GM23338 (cell line): ENCODE measurements at regions not wholly inside any gene's neighbourhood (a gene's known extent, or its start where the extent isn't known, plus 50 kb on each side); places are given as distances from the start of the nearest gene placed in this dataset.

ENCODE experiments used
- ATAC-seq: fragments of 200-7000 bp; cut with Tn5 transposase; 3 replicates; pipeline ENCODE4 v1.9.1; 2020
- DNase-seq: peaks from one replicate; pipeline ENCODE4 v3.0.0-alpha.2; 2015; ENCODE audit warnings: low spot score
- H2AFZ ChIP-seq: fragments of 200-600 bp; sonication (generic); 2 replicates; pipeline ENCODE4 v1.8.0; 2016; ENCODE audit warnings: antibody characterized with exemption, mild to moderate bottlenecking, moderate library complexity
- H3F3A ChIP-seq: fragments of 200-600 bp; sonication (generic); replicated peaks from 2 replicates; pipeline ENCODE4 v1.8.0; 2017; ENCODE audit warnings: antibody characterized with exemption, mixed run types, low read depth
- H3K27ac ChIP-seq: fragments of 200-600 bp; sonication (generic); 2 replicates; pipeline ENCODE4 v1.6.1; 2016; ENCODE audit warnings: low read depth
- H3K27me3 ChIP-seq: fragments of 200-600 bp; sonication (generic); 2 replicates; pipeline ENCODE4 v1.8.0; 2016; ENCODE audit warnings: mild to moderate bottlenecking, mixed run types, moderate library complexity; ENCODE audit not compliant: insufficient read depth
- H3K36me3 ChIP-seq: fragments of 200-600 bp; sonication (generic); 2 replicates; pipeline ENCODE4 v1.8.0; 2016; ENCODE audit warnings: mild to moderate bottlenecking; ENCODE audit not compliant: insufficient read depth
- H3K4me1 ChIP-seq: fragments of 200-600 bp; sonication (generic); 2 replicates; pipeline ENCODE4 v1.8.0; 2016; ENCODE audit warnings: mild to moderate bottlenecking, moderate library complexity; ENCODE audit not compliant: insufficient read depth
- H3K4me2 ChIP-seq: fragments of 200-600 bp; sonication (generic); 2 replicates; pipeline ENCODE4 v1.7.1; 2017; ENCODE audit warnings: mixed run types
- H3K4me3 ChIP-seq: fragments of 200-600 bp; sonication (generic); 2 replicates; pipeline ENCODE4 v1.6.1; 2016; ENCODE audit warnings: mixed run types
- H3K79me2 ChIP-seq: fragments of 200-600 bp; sonication (generic); replicated peaks from 2 replicates; pipeline ENCODE4 v1.8.0; 2017; ENCODE audit warnings: mild to moderate bottlenecking; ENCODE audit not compliant: insufficient read depth
- H3K9me2 ChIP-seq: fragments of 200-600 bp; sonication (generic); 2 replicates; pipeline ENCODE4 v1.8.0; 2017; ENCODE audit not compliant: insufficient read depth
- H4K20me1 ChIP-seq: fragments of 200-600 bp; sonication (generic); replicated peaks from 2 replicates; pipeline ENCODE4 v1.8.0; 2017; ENCODE audit warnings: mild to moderate bottlenecking; ENCODE audit not compliant: insufficient read depth
- H3K27ac Mint-ChIP-seq: 2 replicates; pipeline ENCODE4 v1.8.0; 2020; ENCODE audit warnings: inconsistent platforms, mild to moderate bottlenecking, moderate library complexity, mixed read lengths
- H3K27me3 Mint-ChIP-seq: 3 replicates; pipeline ENCODE4 v1.8.0; 2022; ENCODE audit warnings: low read depth, mild to moderate bottlenecking, moderate library complexity, mixed read lengths, inconsistent platforms; ENCODE audit not compliant: insufficient read depth, poor library complexity
- H3K36me3 Mint-ChIP-seq: 3 replicates; pipeline ENCODE4 v1.8.0; 2021; ENCODE audit warnings: low read depth, mild to moderate bottlenecking, inconsistent platforms, moderate library complexity, mixed read lengths
- H3K4me1 Mint-ChIP-seq: 3 replicates; pipeline ENCODE4 v1.8.0; 2020; ENCODE audit warnings: mild to moderate bottlenecking, inconsistent platforms, mixed read lengths
- H3K4me3 Mint-ChIP-seq: 3 replicates; pipeline ENCODE4 v1.8.0; 2021; ENCODE audit warnings: moderate library complexity, mild to moderate bottlenecking, inconsistent platforms, mixed read lengths
- H3K9me3 Mint-ChIP-seq: 3 replicates; pipeline ENCODE4 v1.8.0; 2020; ENCODE audit warnings: moderate library complexity, mild to moderate bottlenecking, inconsistent platforms, mixed read lengths
- EZH2 ChIP-seq: fragments of 200-600 bp; sonication (generic); IDR thresholded peaks from one replicate; pipeline ENCODE4 v1.8.0; 2017; ENCODE audit warnings: antibody characterized with exemption, mild to moderate bottlenecking, low read depth; ENCODE audit not compliant: unreplicated experiment
- TF ChIP-seq, protein P1 (sequence below), 2 experiments: fragments of 200-600 bp in 1 of 2; sonication (generic) in 1 of 2; conservative IDR thresholded peaks; 2 replicates each; pipeline versions ENCODE4 v1.5.1 to v1.6.1; 2016 to 2017; ENCODE audit warnings: antibody characterized with exemption in 2 of 2, low read depth in 2 of 2, mild to moderate bottlenecking in 2 of 2, moderate library complexity in 1 of 2

DNA sequence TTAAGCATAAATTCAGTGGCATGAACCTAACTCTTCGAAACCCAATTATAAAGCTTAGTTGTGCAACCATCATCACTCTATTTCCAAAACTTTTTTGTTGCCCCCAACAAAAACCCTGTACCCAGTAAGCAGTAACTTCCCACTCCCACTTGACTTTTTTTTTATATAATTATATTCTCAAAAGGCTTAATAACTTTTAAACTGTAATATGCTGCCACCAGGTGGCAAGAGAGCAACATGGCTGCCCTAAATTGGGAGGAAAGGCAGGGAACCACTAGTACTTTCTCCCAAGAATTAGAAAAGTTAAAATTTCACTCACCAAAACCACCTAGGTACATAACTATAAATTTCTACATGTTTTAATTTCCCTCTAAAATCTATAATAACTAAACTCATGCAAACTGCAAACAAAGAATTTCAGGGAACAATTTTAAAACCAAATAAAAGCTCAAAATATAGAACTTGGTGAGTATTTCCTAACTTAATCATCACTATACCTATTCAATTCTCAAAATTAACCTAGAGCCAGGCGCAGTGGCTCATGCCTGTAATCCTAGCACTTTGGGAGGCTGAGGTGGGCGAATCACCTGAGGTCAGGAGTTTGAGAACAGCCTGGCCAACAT lies 50.2 kb upstream of the RNF38 start:
- Histone ChIP-seq H3K4me3 (no peak overlapping the region), H3K27me3 (no peaks in the 10 kb centered on the region), H3K4me2 (no peak overlapping the region), H2AFZ (no peak overlapping the region), H3K36me3 (no peaks in the 10 kb centered on the region), H3K79me2 (peaks cover 61% of the 10 kb centered on the region), H3K4me1 (peaks cover 22% of the 10 kb centered on the region; the same call in 1 of the 2 replicates), H3F3A (0 out of 2 replicates have a peak, but pooled peaks cover 3% of the 10 kb centered on the region), H3K27ac (peak overlapping the region; percentile 43; the same call in 1 of the 2 replicates), H4K20me1 (peaks cover 42% of the 10 kb centered on the region), H3K9me2 (no peaks in the 10 kb centered on the region)
- Mint-ChIP-seq H3K9me3 (no peaks in the 10 kb centered on the region; the same call in 2 of the 3 replicates), H3K4me1 (peaks cover 13% of the 10 kb centered on the region), H3K27ac (no peak overlapping the region), H3K36me3 (peaks cover 4% of the 10 kb centered on the region; the same call in 1 of the 3 replicates), H3K27me3 (no peaks in the 10 kb centered on the region), H3K4me3 (no peak overlapping the region)
- DNase-seq (peak; percentile 81), ATAC-seq (peak; percentile 20; the same call in 2 of the 3 replicates)
- no peak for TF ChIP-seq EZH2
- TF ChIP-seq, protein P1, sequence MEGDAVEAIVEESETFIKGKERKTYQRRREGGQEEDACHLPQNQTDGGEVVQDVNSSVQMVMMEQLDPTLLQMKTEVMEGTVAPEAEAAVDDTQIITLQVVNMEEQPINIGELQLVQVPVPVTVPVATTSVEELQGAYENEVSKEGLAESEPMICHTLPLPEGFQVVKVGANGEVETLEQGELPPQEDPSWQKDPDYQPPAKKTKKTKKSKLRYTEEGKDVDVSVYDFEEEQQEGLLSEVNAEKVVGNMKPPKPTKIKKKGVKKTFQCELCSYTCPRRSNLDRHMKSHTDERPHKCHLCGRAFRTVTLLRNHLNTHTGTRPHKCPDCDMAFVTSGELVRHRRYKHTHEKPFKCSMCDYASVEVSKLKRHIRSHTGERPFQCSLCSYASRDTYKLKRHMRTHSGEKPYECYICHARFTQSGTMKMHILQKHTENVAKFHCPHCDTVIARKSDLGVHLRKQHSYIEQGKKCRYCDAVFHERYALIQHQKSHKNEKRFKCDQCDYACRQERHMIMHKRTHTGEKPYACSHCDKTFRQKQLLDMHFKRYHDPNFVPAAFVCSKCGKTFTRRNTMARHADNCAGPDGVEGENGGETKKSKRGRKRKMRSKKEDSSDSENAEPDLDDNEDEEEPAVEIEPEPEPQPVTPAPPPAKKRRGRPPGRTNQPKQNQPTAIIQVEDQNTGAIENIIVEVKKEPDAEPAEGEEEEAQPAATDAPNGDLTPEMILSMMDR (conservative IDR thresholded peaks at IDR 0.05; ENCODE audit: low read depth in 2 of 2) = peak; percentile 71 to 90
